ENCODE measurements at regions not wholly inside any gene's neighbourhood (a gene's known extent, or its start where the extent isn't known, plus 50 kb on each side); places are given as distances from the start of the nearest gene placed in this dataset.

GRCh38 chr1:238061967-238062613, 171.4 kb upstream of the ZP4 start:
- Mint-ChIP-seq H3K4me3 (ENCODE audit: unreplicated experiment) (no peak overlapping the region), H3K36me3 (ENCODE audit: insufficient read depth, unreplicated experiment) (no peaks in the 10 kb centered on the region), H3K9me3 (ENCODE audit: unreplicated experiment) (peaks cover 9% of the 10 kb centered on the region), H3K27me3 (ENCODE audit: insufficient read depth, unreplicated experiment) (no peaks in the 10 kb centered on the region), H3K4me1 (ENCODE audit: low read depth, unreplicated experiment) (no peaks in the 10 kb centered on the region), H3K27ac (ENCODE audit: unreplicated experiment) (no peak overlapping the region)
- no peak overlapping the region for H3K4me3 ChIP-seq (ENCODE audit: low read depth, low read length)
- CTCF ChIA-PET, result no interaction called here
- intact Hi-C loops (cut with micrococcal nuclease; ENCODE audit: unreplicated experiment), result no loop called here
- POLR2A ChIA-PET, result no interaction called here
- DNase-seq, result no peak
- H3K9me3 ChIP-seq, result no peaks in the 10 kb centered on the region
- no TSS peak for BruUV-seq (replicated peaks)
- no peaks in the 10 kb centered on the region for H3K36me3 ChIP-seq (ENCODE audit: control insufficient read depth, insufficient read depth, low read length)
- TF ChIP-seq CTCF (IDR thresholded peaks at IDR 0.05; ENCODE audit: insufficient read depth in 1 of 2, low read depth in 1 of 2, low read length in 1 of 2, severe bottlenecking in 1 of 2, unreplicated experiment in 1 of 2), result no peak
- no peaks in the 10 kb centered on the region for H3K27me3 ChIP-seq (replicated peaks; ENCODE audit: control insufficient read depth, insufficient read depth, low read length)
- no peaks in the 10 kb centered on the region for H3K4me1 ChIP-seq

DNA sequence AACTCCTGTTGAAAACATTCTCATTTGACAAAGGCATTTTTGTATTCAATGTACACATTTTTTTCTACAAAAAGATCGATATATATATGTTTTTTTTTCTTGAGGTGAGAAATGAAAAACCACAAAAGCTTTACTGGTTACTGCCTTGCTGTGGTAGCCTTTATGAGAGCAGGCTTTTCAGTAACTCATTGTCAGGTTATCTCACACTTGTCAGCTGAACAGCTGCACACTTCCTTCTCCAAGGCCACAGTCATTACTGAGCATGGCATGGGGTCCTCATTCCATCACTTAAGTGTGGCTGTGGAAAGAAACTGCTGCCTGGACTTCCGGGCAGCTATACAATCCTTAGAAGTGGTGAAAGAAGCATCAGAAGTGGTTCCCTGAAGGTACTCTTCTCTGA, 169.3 kb upstream of the ZP4 start:
- no peaks in the 10 kb centered on the region for H3K4me1 ChIP-seq
- BruUV-seq (replicated peaks), result no TSS peak
- Mint-ChIP-seq H3K36me3 (ENCODE audit: insufficient read depth, unreplicated experiment) (no peaks in the 10 kb centered on the region), H3K27me3 (ENCODE audit: insufficient read depth, unreplicated experiment) (no peaks in the 10 kb centered on the region), H3K4me1 (ENCODE audit: low read depth, unreplicated experiment) (no peaks in the 10 kb centered on the region), H3K9me3 (ENCODE audit: unreplicated experiment) (peaks cover 10% of the 10 kb centered on the region), H3K27ac (ENCODE audit: unreplicated experiment) (no peak overlapping the region), H3K4me3 (ENCODE audit: unreplicated experiment) (no peak overlapping the region)
- H3K4me3 ChIP-seq (ENCODE audit: low read depth, low read length), result no peak overlapping the region
- ChIA-PET CTCF (no interaction called here), POLR2A (no interaction called here)
- intact Hi-C loops (cut with micrococcal nuclease; ENCODE audit: unreplicated experiment), result no loop called here
- no peak for DNase-seq
- no peaks in the 10 kb centered on the region for H3K27me3 ChIP-seq (replicated peaks; ENCODE audit: control insufficient read depth, insufficient read depth, low read length)
- no peaks in the 10 kb centered on the region for H3K36me3 ChIP-seq (ENCODE audit: control insufficient read depth, insufficient read depth, low read length)
- no peak for TF ChIP-seq CTCF (IDR thresholded peaks at IDR 0.05; ENCODE audit: insufficient read depth in 1 of 2, low read depth in 1 of 2, low read length in 1 of 2, severe bottlenecking in 1 of 2, unreplicated experiment in 1 of 2)
- no peaks in the 10 kb centered on the region for H3K9me3 ChIP-seq

DNA sequence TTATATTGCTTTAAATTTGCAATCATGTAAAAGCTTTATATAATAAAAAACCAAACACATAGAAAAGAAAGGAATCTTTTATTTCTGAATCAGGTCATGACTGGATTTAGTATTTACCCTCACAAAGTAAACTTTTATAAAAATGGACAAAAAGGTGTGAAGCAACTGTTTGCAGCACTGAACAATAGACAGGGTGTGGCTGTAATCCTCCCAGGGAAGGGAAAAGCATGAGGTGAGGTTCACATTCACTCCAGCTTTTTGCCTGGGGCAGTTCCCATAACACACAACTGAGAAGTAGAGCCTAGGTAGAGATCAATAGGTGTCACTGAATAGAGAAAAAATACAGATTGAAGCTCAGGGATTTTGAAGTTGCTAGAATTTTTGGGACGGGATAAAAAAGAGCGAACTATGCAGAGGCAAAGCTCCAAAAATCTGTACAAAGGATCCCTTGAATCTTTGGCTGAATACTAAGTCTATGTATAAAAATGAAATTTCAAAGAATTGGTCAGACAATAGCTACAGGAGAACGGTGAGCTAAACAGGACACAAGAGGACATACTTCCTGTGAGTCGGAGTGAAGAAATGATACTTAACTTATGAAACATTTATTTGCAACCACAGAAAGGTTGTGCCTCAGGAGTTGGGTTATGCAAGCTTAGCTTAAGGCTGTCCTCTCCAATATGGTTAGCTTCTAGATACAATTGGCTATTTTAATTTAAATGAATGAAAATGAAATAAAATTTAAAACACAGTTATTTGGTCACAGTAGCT, 162.0 kb upstream of the ZP4 start:
- ChIA-PET CTCF (no interaction called here), POLR2A (no interaction called here)
- no peak for TF ChIP-seq CTCF (IDR thresholded peaks at IDR 0.05; ENCODE audit: insufficient read depth in 1 of 2, low read depth in 1 of 2, low read length in 1 of 2, severe bottlenecking in 1 of 2, unreplicated experiment in 1 of 2)
- Mint-ChIP-seq H3K27me3 (ENCODE audit: insufficient read depth, unreplicated experiment) (no peaks in the 10 kb centered on the region), H3K27ac (ENCODE audit: unreplicated experiment) (no peak overlapping the region), H3K4me3 (ENCODE audit: unreplicated experiment) (no peak overlapping the region), H3K9me3 (ENCODE audit: unreplicated experiment) (peaks cover 16% of the 10 kb centered on the region), H3K36me3 (ENCODE audit: insufficient read depth, unreplicated experiment) (no peaks in the 10 kb centered on the region), H3K4me1 (ENCODE audit: low read depth, unreplicated experiment) (no peaks in the 10 kb centered on the region)
- no TSS peak for BruUV-seq (replicated peaks)
- intact Hi-C loops (cut with micrococcal nuclease; ENCODE audit: unreplicated experiment), result no loop called here
- Histone ChIP-seq H3K27me3 (replicated peaks; ENCODE audit: control insufficient read depth, insufficient read depth, low read length) (no peaks in the 10 kb centered on the region), H3K4me1 (no peaks in the 10 kb centered on the region), H3K4me3 (ENCODE audit: low read depth, low read length) (no peak overlapping the region), H3K9me3 (no peaks in the 10 kb centered on the region), H3K36me3 (ENCODE audit: control insufficient read depth, insufficient read depth, low read length) (no peaks in the 10 kb centered on the region)
- DNase-seq, result no peak

Data from Caco-2 (cell line).